HEK293 (cell line): ENCODE measurements at regions not wholly inside any gene's neighbourhood (a gene's known extent, or its start where the extent isn't known, plus 50 kb on each side); places are given as distances from the start of the nearest gene placed in this dataset.

Experiments used
- FEZF1 ChIP-seq: fragments of 450-650 bp; formaldehyde crosslinking; IDR thresholded peaks from 2 replicates; pipeline ENCODE4 v1.5.1; 2016; ENCODE audit warnings: missing biosample characterization, missing genetic modification characterization
- ZBTB17 ChIP-seq: fragments of 450-650 bp; formaldehyde crosslinking; IDR thresholded peaks from 2 replicates; pipeline ENCODE4 v1.5.1; 2016; ENCODE audit warnings: missing biosample characterization, missing genetic modification characterization

- TF ChIP-seq FEZF1: no peak
- TF ChIP-seq ZBTB17 (tag by site-specific recombination): no peak
These were observed 1096.8 kb downstream of the ADGRL2 start for GRCh38 chr1:82897549-82897948.
